K562 (cell line): ENCODE measurements at regions not wholly inside any gene's neighbourhood (a gene's known extent, or its start where the extent isn't known, plus 50 kb on each side); places are given as distances from the start of the nearest gene placed in this dataset.

Experiments
- JUN ChIP-seq, 2 experiments: sonication (generic) in 1 of 2; formaldehyde crosslinking in 1 of 2; IDR thresholded peaks; 2 replicates each; pipeline versions ENCODE4 v1.6.1 to v1.8.0; 2012 to 2022; ENCODE audit warnings: borderline replicate concordance in 2 of 2, mild to moderate bottlenecking in 2 of 2, improper control_type of control experiment in 1 of 2, low read depth in 1 of 2, low read length in 1 of 2, missing genetic modification reagents in 1 of 2
- NBN ChIP-seq: fragments of 450-650 bp; IDR thresholded peaks from 2 replicates; pipeline ENCODE4 v1.6.1; 2016; ENCODE audit warnings: low read depth, mild to moderate bottlenecking
- ZNF174 ChIP-seq: fragments of 250-450 bp; sonication (Bioruptor Pico); IDR thresholded peaks from 2 replicates; pipeline ENCODE4 v1.4.0; 2020; ENCODE audit warnings: mild to moderate bottlenecking

DNA sequence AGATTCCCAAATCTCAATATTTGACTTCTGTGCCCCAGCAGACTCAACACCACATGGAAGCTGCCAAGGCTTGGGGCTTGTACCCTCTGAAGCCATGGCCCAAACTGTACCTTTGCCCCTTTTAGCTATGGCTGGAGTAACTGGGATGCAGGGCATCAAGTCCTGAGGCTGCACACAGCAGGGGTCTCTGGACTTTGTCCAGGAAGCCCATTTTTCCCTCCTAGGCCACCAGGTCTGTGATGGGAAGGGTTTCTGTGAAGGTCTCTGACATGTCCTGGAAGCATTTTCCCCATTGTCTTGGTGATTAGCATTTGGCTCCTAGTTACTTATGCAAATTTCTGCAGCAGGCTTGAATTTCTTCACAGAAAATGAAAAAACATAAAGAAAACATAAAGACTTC lies 762.3 kb downstream of the GALC start:
- TF ChIP-seq ZNF174 (CRISPR knock-in tag): no peak
- TF ChIP-seq NBN: no peak
- TF ChIP-seq JUN (IDR thresholded peaks at IDR 0.05; ENCODE audit: borderline replicate concordance, low read depth, low read length): no peak
- TF ChIP-seq JUN (CRISPR knock-in tag; IDR thresholded peaks at IDR 0.05; ENCODE audit: borderline replicate concordance): no peak
